Thyroid gland (tissue), 4 donors: ENCODE measurements at regions not wholly inside any gene's neighbourhood (a gene's known extent, or its start where the extent isn't known, plus 50 kb on each side); places are given as distances from the start of the nearest gene placed in this dataset.
A peak's percentile ranks its signal among the peaks of the same experiment; 100 is the strongest.

Experiments used
- DNase-seq, 2 donors: peaks; one replicate each; pipeline ENCODE4 v3.0.0-alpha.2; 2019
- H3K27ac ChIP-seq, 3 donors: fragments of 200-600 bp; sonication (generic); 1 replicate in 2 of 3; 2 replicates in 1 of 3; pipeline ENCODE4 v1.5.1; 2016 to 2019; ENCODE audit warnings: mild to moderate bottlenecking in 1 of 3, moderate library complexity in 1 of 3
- H3K27me3 ChIP-seq: fragments of 200-600 bp; sonication (generic); one replicate; pipeline ENCODE4 v1.5.1; 2019
- H3K36me3 ChIP-seq, 2 donors: fragments of 200-600 bp; sonication (generic); one replicate each; pipeline ENCODE4 v1.5.1; 2016 to 2019
- H3K4me1 ChIP-seq, 2 donors: fragments of 200-600 bp; sonication (generic); one replicate each; pipeline ENCODE4 v1.5.1; 2017 to 2019
- H3K4me3 ChIP-seq, 3 donors: fragments of 200-600 bp; sonication (generic); replicated peaks in 1 of 3; 1 replicate in 2 of 3; 2 replicates in 1 of 3; pipeline ENCODE4 v1.5.1; 2016; ENCODE audit warnings: mild to moderate bottlenecking in 1 of 3
- H3K9me3 ChIP-seq: fragments of 200-600 bp; sonication (generic); one replicate; pipeline ENCODE4 v1.5.1; 2017
- CTCF ChIP-seq, 6 experiments: fragments of 200-600 bp in 3 of 6; fragments of 450-650 bp in 3 of 6; sonication (generic) in 3 of 6; IDR thresholded peaks; one replicate each; pipeline ENCODE4 v1.5.1; 2016 to 2019; ENCODE audit warnings: antibody characterized with exemption in 6 of 6, mild to moderate bottlenecking in 2 of 6, inconsistent platforms in 1 of 6, moderate library complexity in 1 of 6
- POLR2A ChIP-seq, 2 donors: fragments of 450-650 bp; IDR thresholded peaks; one replicate each; pipeline ENCODE4 v1.6.1; 2017; ENCODE audit warnings: antibody characterized with exemption in 2 of 2, mild to moderate bottlenecking in 2 of 2, moderate library complexity in 1 of 2
- WGBS, 2 donors: methylation state at CpG; one replicate each; pipeline ENCODE4 v1.1.5; 2017; 5-methylcytosine and 5-hydroxymethylcytosine counted together
- intact Hi-C: fragments of 100-400 bp; cut with DNase I; formaldehyde crosslinking; loops from one replicate; pipeline ENCODE4 v1.15.1; 2023

DNA sequence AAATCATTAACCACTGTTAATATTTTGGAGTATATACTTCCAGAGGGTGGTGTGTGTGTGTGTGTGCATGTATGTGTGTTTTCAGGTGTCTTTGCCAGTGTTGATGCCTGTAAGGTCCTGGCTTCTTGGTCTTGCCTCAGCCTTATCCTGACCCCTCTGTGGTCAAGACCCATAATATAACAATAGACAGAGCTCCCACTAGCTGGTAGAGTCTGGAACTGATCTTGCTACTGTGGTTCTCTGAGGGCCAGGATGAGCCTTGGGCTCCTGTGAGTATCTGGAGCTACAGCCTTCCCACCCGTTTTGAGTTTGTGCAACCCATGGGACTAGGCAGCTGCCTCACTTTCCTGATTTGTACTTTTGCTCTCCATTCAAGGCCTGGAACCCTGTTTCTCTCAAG is 191.0 kb downstream of the IBTK start:
- Histone ChIP-seq H3K27ac (no peak overlapping the region), H3K36me3 (no peaks in the 10 kb centered on the region), H3K4me3 (no peak overlapping the region), H3K27me3 (no peaks in the 10 kb centered on the region), H3K4me1 (peaks cover 0 to 7% of the 10 kb centered on the region in 2 donors), H3K9me3 (no peaks in the 10 kb centered on the region)
- intact Hi-C loops = no loop called here
- no peak for DNase-seq
- 82 to 92% methylated on average over 1 of the region's 1 CpG for WGBS, 2 donors
- TF ChIP-seq CTCF (IDR thresholded peaks at IDR 0.05) = no peak
- no peak for TF ChIP-seq POLR2A (IDR thresholded peaks at IDR 0.05)

DNA sequence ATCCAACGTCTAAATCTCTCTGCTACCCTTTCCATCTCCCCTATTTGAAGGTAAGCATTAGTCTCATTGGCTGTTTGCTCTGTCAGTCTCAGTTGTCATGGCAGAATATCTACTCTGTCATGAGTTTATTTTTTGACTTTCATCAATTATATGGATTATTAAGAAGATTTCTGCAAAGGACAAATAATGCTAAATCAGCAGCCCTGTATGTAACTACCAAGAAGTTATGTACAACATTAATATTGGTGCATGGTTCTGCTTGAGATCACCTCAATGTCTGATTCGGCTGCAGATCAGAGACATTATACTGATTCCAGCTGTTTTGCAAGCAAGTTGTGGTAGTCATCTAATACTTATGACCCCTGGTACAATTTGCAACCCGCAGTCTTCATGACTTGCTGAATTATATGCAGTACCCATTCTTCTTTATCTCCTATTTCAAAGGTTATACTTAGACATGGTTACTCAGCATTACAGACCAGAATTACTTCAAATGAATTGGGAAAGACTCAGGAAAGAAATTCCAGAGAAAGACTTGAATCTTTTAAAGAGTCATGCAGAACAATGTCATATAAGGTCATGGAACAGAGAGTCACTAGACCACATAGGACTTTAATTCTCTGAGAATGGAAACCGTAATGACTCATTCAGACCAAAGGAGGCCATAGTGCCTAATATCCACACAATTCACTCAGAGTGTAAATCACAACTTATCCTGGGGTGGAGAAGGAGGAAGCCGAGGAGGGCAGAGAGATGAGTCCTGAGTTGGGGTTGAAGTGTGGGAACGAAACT is 201.4 kb downstream of the IBTK start:
- 85 to 90% methylated on average over 6 of the region's 6 CpGs for WGBS, 2 donors
- Histone ChIP-seq H3K36me3 (no peaks in the 10 kb centered on the region), H3K9me3 (no peaks in the 10 kb centered on the region), H3K4me3 (no peak overlapping the region), H3K4me1 (no peaks in the 10 kb centered on the region), H3K27ac (no peak overlapping the region), H3K27me3 (no peaks in the 10 kb centered on the region)
- intact Hi-C loops = no loop called here
- no peak for DNase-seq
- no peak for TF ChIP-seq POLR2A (IDR thresholded peaks at IDR 0.05)
- TF ChIP-seq CTCF (IDR thresholded peaks at IDR 0.05) = no peak

DNA sequence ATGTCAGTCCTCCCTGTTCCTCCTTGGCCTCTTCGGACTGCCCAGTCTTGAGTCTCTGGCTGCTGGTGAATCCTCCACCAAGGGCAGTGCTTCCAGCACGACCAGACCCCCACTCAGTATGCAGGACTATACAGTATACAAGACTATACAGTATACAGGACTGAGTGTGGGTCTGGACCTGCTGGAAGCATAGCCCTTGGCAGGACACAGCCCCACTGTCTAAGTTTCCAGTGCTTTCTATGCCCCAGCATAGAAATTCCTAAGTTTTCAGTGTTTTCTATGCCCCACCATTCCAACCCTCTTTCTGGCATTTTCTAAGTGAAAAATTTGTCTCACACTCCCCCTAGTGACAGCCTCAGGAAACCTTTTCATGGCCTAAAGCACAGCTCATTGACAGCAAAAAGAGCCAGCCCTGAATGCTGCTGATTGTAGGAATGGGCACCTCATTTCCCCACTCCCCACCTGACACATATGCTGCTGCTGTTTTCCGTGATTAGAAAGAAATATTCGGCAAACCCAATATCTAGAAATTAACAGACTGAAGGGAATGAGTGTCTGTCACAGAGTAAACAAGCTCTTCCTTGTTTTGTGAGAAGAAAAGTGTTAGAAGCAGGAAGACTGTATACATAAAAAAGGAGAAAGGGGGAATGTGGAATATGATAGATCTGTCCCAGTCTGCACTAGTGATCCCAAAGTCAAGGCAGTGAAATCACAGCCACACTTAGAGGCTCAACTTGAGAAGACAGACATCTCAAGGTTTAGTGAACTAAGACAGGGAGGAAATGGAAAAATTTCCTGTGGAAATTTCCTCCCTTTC is 206.9 kb downstream of the IBTK start:
- Histone ChIP-seq H3K4me1 (peaks cover 0 to 4% of the 10 kb centered on the region in 2 donors), H3K27ac (no peak overlapping the region), H3K9me3 (no peaks in the 10 kb centered on the region), H3K4me3 (no peak overlapping the region), H3K27me3 (no peaks in the 10 kb centered on the region), H3K36me3 (no peaks in the 10 kb centered on the region)
- 34 to 43% methylated on average over 4 of the region's 4 CpGs for WGBS, 2 donors
- TF ChIP-seq CTCF (IDR thresholded peaks at IDR 0.05) = peak; percentile 40 to 72 (median 62)
- no peak for TF ChIP-seq POLR2A (IDR thresholded peaks at IDR 0.05)
- DNase-seq = peak; percentile 26 to 50
- intact Hi-C loops = no loop called here

DNA sequence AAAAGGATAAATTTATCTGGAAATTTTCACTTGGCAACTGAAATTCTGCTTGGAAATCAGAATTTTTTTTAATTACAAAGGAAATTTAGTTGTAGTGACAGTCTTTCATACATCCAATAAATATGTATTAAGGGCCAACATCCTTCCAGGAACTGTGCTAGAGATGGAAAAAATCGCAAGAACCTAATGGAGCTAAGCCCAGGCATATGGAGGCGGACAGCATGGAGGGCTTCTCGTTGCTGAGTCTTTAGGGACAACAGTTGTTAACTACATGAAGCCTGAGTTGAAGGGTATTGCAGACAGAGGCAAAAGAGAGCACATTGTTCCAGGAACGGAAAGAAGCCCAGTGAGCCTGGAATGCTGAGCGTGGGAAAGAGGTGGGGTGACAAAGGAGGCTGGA is 208.9 kb downstream of the IBTK start:
- H3K27ac ChIP-seq = no peak overlapping the region
- H3K9me3 ChIP-seq = no peaks in the 10 kb centered on the region
- H3K4me3 ChIP-seq = no peak overlapping the region
- intact Hi-C loops = no loop called here
- no peaks in the 10 kb centered on the region for H3K27me3 ChIP-seq
- WGBS, 2 donors = 71 to 74% methylated on average over 5 of the region's 5 CpGs
- DNase-seq = no peak
- no peaks in the 10 kb centered on the region for H3K36me3 ChIP-seq
- peaks cover 0 to 4% of the 10 kb centered on the region in 2 donors for H3K4me1 ChIP-seq
- TF ChIP-seq CTCF (IDR thresholded peaks at IDR 0.05) (no peak), POLR2A (IDR thresholded peaks at IDR 0.05) (no peak)

DNA sequence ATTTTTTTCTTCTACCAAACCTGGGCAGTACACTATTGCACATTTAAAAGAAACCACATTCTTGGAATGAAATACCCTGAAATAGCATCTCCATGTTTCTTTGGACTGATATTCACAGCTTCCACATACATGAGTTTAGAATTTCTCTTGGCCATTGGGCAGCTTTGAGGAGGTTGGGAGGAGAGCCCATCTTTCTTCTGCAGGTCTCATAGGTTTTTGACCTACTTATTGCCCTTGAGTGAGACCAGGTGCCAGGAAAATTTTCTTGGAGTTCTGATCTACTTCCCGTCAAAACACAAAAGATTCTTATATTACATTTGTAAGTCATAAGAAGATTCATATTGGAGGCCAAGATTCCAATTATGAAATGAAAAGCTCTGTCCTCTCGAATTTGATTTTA is 212.0 kb downstream of the IBTK start:
- DNase-seq = no peak
- H3K27ac ChIP-seq = no peak overlapping the region
- peaks cover 0 to 4% of the 10 kb centered on the region in 2 donors for H3K4me1 ChIP-seq
- WGBS, 2 donors = 85 to 92% methylated on average over 2 of the region's 2 CpGs
- intact Hi-C loops = no loop called here
- no peaks in the 10 kb centered on the region for H3K27me3 ChIP-seq
- no peaks in the 10 kb centered on the region for H3K36me3 ChIP-seq
- H3K4me3 ChIP-seq = no peak overlapping the region
- TF ChIP-seq POLR2A (IDR thresholded peaks at IDR 0.05) = no peak
- no peaks in the 10 kb centered on the region for H3K9me3 ChIP-seq
